ENCODE measurements at regions not wholly inside any gene's neighbourhood (a gene's known extent, or its start where the extent isn't known, plus 50 kb on each side); places are given as distances from the start of the nearest gene placed in this dataset.

DNA sequence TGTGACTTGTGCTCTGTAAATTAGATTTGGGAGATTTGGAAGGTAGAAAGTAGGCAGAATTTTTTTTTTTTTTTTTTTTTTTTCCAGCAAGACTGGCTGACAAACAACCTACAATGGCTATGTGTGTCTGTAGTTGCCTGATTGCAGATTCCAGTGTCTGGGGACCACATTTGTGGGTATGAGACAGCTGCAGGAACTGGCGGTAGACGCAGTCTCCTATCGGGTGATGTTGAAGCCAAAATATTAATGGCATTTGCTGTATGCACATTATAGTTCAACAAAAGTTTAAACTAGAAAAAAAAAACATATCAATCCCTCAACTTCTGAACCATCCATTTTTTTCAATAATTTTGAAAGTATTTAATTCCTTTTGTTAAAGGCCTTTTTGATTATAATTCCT, 665.2 kb downstream of the TOX3 start (continued):
- no peak for TF ChIP-seq TCF7L2 (IDR thresholded peaks at IDR 0.05; ENCODE audit: borderline replicate concordance, extremely low read depth, insufficient read depth, insufficient read length)
- TF ChIP-seq ELF1 (IDR thresholded peaks at IDR 0.05; ENCODE audit: borderline replicate concordance, low read depth) = no peak
- TF ChIP-seq EZH2phosphoT487 (IDR thresholded peaks at IDR 0.05; ENCODE audit: borderline replicate concordance) = no peak
- no peak for TF ChIP-seq CEBPB (IDR thresholded peaks at IDR 0.05; ENCODE audit: low read depth)
- no peak for TF ChIP-seq EZH2 (IDR thresholded peaks at IDR 0.05)
- TF ChIP-seq EGR1 (IDR thresholded peaks at IDR 0.05; ENCODE audit: low read depth) = no peak
- no peak for TF ChIP-seq ZNF274 (IDR thresholded peaks at IDR 0.05; ENCODE audit: low read depth, low read length)
- TF ChIP-seq POLR2AphosphoS5 (IDR thresholded peaks at IDR 0.05; ENCODE audit: low read depth, low read length) = no peak

DNA sequence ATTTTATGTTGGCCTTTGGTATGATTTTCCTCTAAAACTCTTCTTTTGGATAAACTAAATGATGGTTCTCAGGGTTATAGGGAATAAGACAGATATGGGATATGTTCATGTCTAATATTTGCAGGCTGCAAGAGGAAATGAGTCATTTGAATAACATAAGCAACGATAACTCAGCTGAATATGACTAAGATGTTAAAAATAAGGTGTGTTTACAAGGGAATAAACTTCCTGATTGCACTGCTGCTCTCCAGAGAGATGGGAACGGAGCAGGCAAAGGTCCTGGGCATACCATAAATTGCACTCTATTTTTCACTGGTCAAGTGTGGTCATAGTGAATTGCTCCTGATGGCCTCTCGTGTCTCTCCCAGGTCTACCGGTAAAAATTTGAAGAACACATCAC, 666.2 kb downstream of the TOX3 start:
- H3K9ac ChIP-seq (ENCODE audit: low read length) = no peak overlapping the region
- no peak overlapping the region for H3K4me2 ChIP-seq (ENCODE audit: low read length)
- DNase-seq (ENCODE audit: low read depth, low spot score) (no peak), ATAC-seq (no peak)
- no peaks in the 10 kb centered on the region for H3K79me2 ChIP-seq (ENCODE audit: insufficient read depth, low read length)
- H3K9me3 ChIP-seq (ENCODE audit: control insufficient read depth in 1 of 2, insufficient read depth in 1 of 2, low read depth in 1 of 2, low read length in 2 of 2) = peaks cover 11 to 21% of the 10 kb centered on the region in 2 experiments; a peak in 2 of 4 replicates
- POLR2A ChIA-PET = no interaction called here
- RAD21 ChIA-PET (ENCODE audit: low non-redundant PET in 1 of 2, low total read pairs in 2 of 2, uncharacterized antibody in 2 of 2, unreplicated experiment in 2 of 2) = no interaction called here
- no peaks in the 10 kb centered on the region for H3K27me3 ChIP-seq (ENCODE audit: insufficient read depth, low read length)
- TF ChIP-seq, protein P1, sequence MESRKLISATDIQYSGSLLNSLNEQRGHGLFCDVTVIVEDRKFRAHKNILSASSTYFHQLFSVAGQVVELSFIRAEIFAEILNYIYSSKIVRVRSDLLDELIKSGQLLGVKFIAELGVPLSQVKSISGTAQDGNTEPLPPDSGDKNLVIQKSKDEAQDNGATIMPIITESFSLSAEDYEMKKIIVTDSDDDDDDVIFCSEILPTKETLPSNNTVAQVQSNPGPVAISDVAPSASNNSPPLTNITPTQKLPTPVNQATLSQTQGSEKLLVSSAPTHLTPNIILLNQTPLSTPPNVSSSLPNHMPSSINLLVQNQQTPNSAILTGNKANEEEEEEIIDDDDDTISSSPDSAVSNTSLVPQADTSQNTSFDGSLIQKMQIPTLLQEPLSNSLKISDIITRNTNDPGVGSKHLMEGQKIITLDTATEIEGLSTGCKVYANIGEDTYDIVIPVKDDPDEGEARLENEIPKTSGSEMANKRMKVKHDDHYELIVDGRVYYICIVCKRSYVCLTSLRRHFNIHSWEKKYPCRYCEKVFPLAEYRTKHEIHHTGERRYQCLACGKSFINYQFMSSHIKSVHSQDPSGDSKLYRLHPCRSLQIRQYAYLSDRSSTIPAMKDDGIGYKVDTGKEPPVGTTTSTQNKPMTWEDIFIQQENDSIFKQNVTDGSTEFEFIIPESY (IDR thresholded peaks at IDR 0.05; ENCODE audit: extremely low read depth, insufficient replicate concordance, low read length) = no peak
- TF ChIP-seq, protein P2, sequence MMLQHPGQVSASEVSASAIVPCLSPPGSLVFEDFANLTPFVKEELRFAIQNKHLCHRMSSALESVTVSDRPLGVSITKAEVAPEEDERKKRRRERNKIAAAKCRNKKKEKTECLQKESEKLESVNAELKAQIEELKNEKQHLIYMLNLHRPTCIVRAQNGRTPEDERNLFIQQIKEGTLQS (IDR thresholded peaks at IDR 0.05) = no peak
- TF ChIP-seq POLR2A (IDR thresholded peaks at IDR 0.05; ENCODE audit: borderline replicate concordance, extremely low read depth, insufficient read depth, insufficient read length) (no peak), ZFX (IDR thresholded peaks at IDR 0.05) (no peak), EZH2phosphoT487 (IDR thresholded peaks at IDR 0.05; ENCODE audit: borderline replicate concordance) (no peak)
- no peaks in the 10 kb centered on the region for H3K4me1 ChIP-seq (ENCODE audit: control insufficient read depth in 1 of 2, insufficient read depth in 2 of 2, low read length in 2 of 2)
- no peaks in the 10 kb centered on the region for H3K36me3 ChIP-seq (ENCODE audit: control insufficient read depth in 1 of 2, insufficient read depth in 2 of 2, low read length in 2 of 2)
- H3K9me2 ChIP-seq (ENCODE audit: insufficient read depth) = no peaks in the 10 kb centered on the region
- H4K20me1 ChIP-seq (ENCODE audit: insufficient read depth) = no peaks in the 10 kb centered on the region
- H3K4me3 ChIP-seq (replicated peaks in 1 of 2; ENCODE audit: low read depth in 1 of 2, low read length in 2 of 2) = no peak overlapping the region
- H2AFZ ChIP-seq (ENCODE audit: low read depth, low read length, poor library complexity, severe bottlenecking) = no peak overlapping the region
- no TSS peak for BruUV-seq (replicated peaks)
- CTCF ChIA-PET = no interaction called here
- H3K27ac ChIP-seq (ENCODE audit: low read depth, low read length) = no peak overlapping the region
- intact Hi-C loops (cut with micrococcal nuclease) = no loop called here
